GM12875 (cell line): ENCODE measurements at regions not wholly inside any gene's neighbourhood (a gene's known extent, or its start where the extent isn't known, plus 50 kb on each side); places are given as distances from the start of the nearest gene placed in this dataset.

Experiments used
- H3K4me3 ChIP-seq: one replicate; pipeline ENCODE4 v1.5.1; 2011; ENCODE audit warnings: low read depth, low read length, control low read depth
- CTCF ChIP-seq: IDR thresholded peaks from 2 replicates; pipeline ENCODE4 v1.5.1; 2011; ENCODE audit warnings: low read depth, mild to moderate bottlenecking, control low read depth, inconsistent platforms, low read length, moderate library complexity, borderline replicate concordance; ENCODE audit not compliant: insufficient read depth

GRCh38 chr14:82146846-82147245 lies 613.2 kb upstream of the SEL1L start:
- TF ChIP-seq CTCF, result no peak
- no peak overlapping the region for H3K4me3 ChIP-seq

GRCh38 chr14:82153689-82154088 lies 620.0 kb upstream of the SEL1L start:
- no peak overlapping the region for H3K4me3 ChIP-seq
- no peak for TF ChIP-seq CTCF

GRCh38 chr14:82159624-82160023 lies 626.0 kb upstream of the SEL1L start:
- no peak overlapping the region for H3K4me3 ChIP-seq
- no peak for TF ChIP-seq CTCF

GRCh38 chr14:82180139-82180538 lies 646.5 kb upstream of the SEL1L start:
- no peak overlapping the region for H3K4me3 ChIP-seq
- no peak for TF ChIP-seq CTCF

GRCh38 chr14:82182646-82183045 lies 649.0 kb upstream of the SEL1L start:
- no peak for TF ChIP-seq CTCF
- H3K4me3 ChIP-seq, result no peak overlapping the region

GRCh38 chr14:82190742-82191141 lies 657.1 kb upstream of the SEL1L start:
- no peak for TF ChIP-seq CTCF
- no peak overlapping the region for H3K4me3 ChIP-seq

GRCh38 chr14:82192387-82192786 lies 658.7 kb upstream of the SEL1L start:
- H3K4me3 ChIP-seq, result no peak overlapping the region
- TF ChIP-seq CTCF, result no peak
